Neural cell (in vitro differentiated cells): ENCODE measurements at regions not wholly inside any gene's neighbourhood (a gene's known extent, or its start where the extent isn't known, plus 50 kb on each side); places are given as distances from the start of the nearest gene placed in this dataset.

Source experiments
- H2AFZ ChIP-seq: fragments of 200-600, 300-800 bp; sonication (generic), shearing (Covaris generic); 2 replicates; pipeline ENCODE4 v1.6.0; 2014; ENCODE audit warnings: low read depth, mild to moderate bottlenecking, antibody characterized with exemption, low read length, moderate library complexity
- H3F3A ChIP-seq: fragments of 200-600 bp; shearing (Covaris generic); 2 replicates; pipeline ENCODE4 v1.6.1; 2016; ENCODE audit warnings: mild to moderate bottlenecking, moderate library complexity, mixed read lengths, antibody characterized with exemption, low read length; ENCODE audit not compliant: insufficient read depth, poor library complexity, severe bottlenecking
- H3K27ac ChIP-seq: fragments of 200-600, 300-800 bp; sonication (generic), shearing (Covaris generic); 2 replicates; pipeline ENCODE4 v1.5.1; 2014; ENCODE audit warnings: mild to moderate bottlenecking, low read length, moderate library complexity
- H3K27me3 ChIP-seq: fragments of 300-800, 200-600 bp; sonication (generic), shearing (Covaris generic); 2 replicates; pipeline ENCODE4 v1.6.0; 2014; ENCODE audit warnings: mild to moderate bottlenecking, low read depth, low read length, moderate library complexity; ENCODE audit not compliant: insufficient read depth
- H3K36me3 ChIP-seq: fragments of 300-800, 200-600 bp; sonication (generic), shearing (Covaris generic); 2 replicates; pipeline ENCODE4 v1.5.1; 2014; ENCODE audit warnings: mild to moderate bottlenecking, antibody characterized with exemption, low read length, moderate library complexity; ENCODE audit not compliant: insufficient read depth
- H3K4me2 ChIP-seq: fragments of 300-800, 200-600 bp; sonication (generic), shearing (Covaris generic); 2 replicates; pipeline ENCODE4 v1.6.0; 2014; ENCODE audit warnings: mild to moderate bottlenecking, low read length
- H3K4me3 ChIP-seq: fragments of 300-800, 200-600 bp; sonication (generic), shearing (Covaris generic); 2 replicates; pipeline ENCODE4 v1.5.1; 2014; ENCODE audit warnings: mild to moderate bottlenecking, low read length, moderate library complexity
- H3K79me2 ChIP-seq: fragments of 200-600 bp; shearing (Covaris generic); replicated peaks from 2 replicates; pipeline ENCODE4 v1.6.0; 2014; ENCODE audit warnings: mild to moderate bottlenecking, low read length, moderate library complexity; ENCODE audit not compliant: insufficient read depth
- H3K9ac ChIP-seq: fragments of 300-800, 200-600 bp; sonication (generic), shearing (Covaris generic); 2 replicates; pipeline ENCODE4 v1.6.1; 2016; ENCODE audit warnings: mild to moderate bottlenecking, low read length, mixed read lengths
- H3K9me2 ChIP-seq: fragments of 200-600 bp; shearing (Covaris generic); 2 replicates; pipeline ENCODE4 v1.6.1; 2016; ENCODE audit warnings: mild to moderate bottlenecking, low read length, mixed read lengths; ENCODE audit not compliant: insufficient read depth
- H3K9me3 ChIP-seq: fragments of 200-600, 300-800 bp; sonication (generic), shearing (Covaris generic); 2 replicates; pipeline ENCODE4 v1.6.1; 2016; ENCODE audit warnings: mild to moderate bottlenecking, mixed run types, low read length, moderate library complexity, mixed read lengths
- H4K20me1 ChIP-seq: fragments of 200-600 bp; shearing (Covaris generic); 2 replicates; pipeline ENCODE4 v1.6.1; 2016; ENCODE audit warnings: mild to moderate bottlenecking, mixed run types; ENCODE audit not compliant: insufficient read depth
- EP300 ChIP-seq: fragments of 450-650 bp; conservative IDR thresholded peaks from 2 replicates; pipeline ENCODE4 v1.6.1; 2014; ENCODE audit warnings: antibody characterized with exemption, mild to moderate bottlenecking, moderate library complexity; ENCODE audit not compliant: poor library complexity, severe bottlenecking
- EZH2 ChIP-seq: fragments of 200-600, 300-800 bp; shearing (Covaris generic), sonication (generic); IDR thresholded peaks from 2 replicates; pipeline ENCODE4 v1.6.1; 2014; ENCODE audit warnings: antibody characterized with exemption, low read length, borderline replicate concordance, mild to moderate bottlenecking; ENCODE audit not compliant: insufficient read depth, poor library complexity, severe bottlenecking
- MXI1 ChIP-seq: fragments of 450-650 bp; conservative IDR thresholded peaks from 2 replicates; pipeline ENCODE4 v1.6.1; 2014; ENCODE audit warnings: antibody characterized with exemption, mild to moderate bottlenecking; ENCODE audit not compliant: poor library complexity, severe bottlenecking
- POLR2AphosphoS5 ChIP-seq: IDR thresholded peaks from 2 replicates; pipeline ENCODE4 v1.6.1; 2012
- RAD21 ChIP-seq: fragments of 450-650 bp; conservative IDR thresholded peaks from 2 replicates; pipeline ENCODE4 v1.6.1; 2014; ENCODE audit warnings: antibody characterized with exemption, mild to moderate bottlenecking, moderate library complexity
- REST ChIP-seq: IDR thresholded peaks from 2 replicates; pipeline ENCODE4 v1.6.1; 2012; ENCODE audit warnings: borderline replicate concordance
- SMC3 ChIP-seq: fragments of 450-650 bp; conservative IDR thresholded peaks from 2 replicates; pipeline ENCODE4 v1.6.1; 2014; ENCODE audit warnings: antibody characterized with exemption, mild to moderate bottlenecking, moderate library complexity; ENCODE audit not compliant: poor library complexity
- TAF1 ChIP-seq: IDR thresholded peaks from 2 replicates; pipeline ENCODE4 v1.6.1; 2012; ENCODE audit warnings: low read depth
- TF ChIP-seq, protein P1 (sequence below): fragments of 450-650 bp; IDR thresholded peaks from 2 replicates; pipeline ENCODE4 v1.5.1; 2014; ENCODE audit warnings: antibody characterized with exemption, mild to moderate bottlenecking, moderate library complexity; ENCODE audit not compliant: poor library complexity, severe bottlenecking

GRCh38 chr1:217012659-217013058, 289.4 kb upstream of the ESRRG start:
- H3F3A ChIP-seq = no peaks in the 10 kb centered on the region
- no peak overlapping the region for H3K27ac ChIP-seq
- H2AFZ ChIP-seq = no peak overlapping the region
- no peak overlapping the region for H3K4me2 ChIP-seq
- no peaks in the 10 kb centered on the region for H3K79me2 ChIP-seq
- no peaks in the 10 kb centered on the region for H3K27me3 ChIP-seq
- H3K9me2 ChIP-seq = no peaks in the 10 kb centered on the region
- no peak overlapping the region for H3K4me3 ChIP-seq
- H4K20me1 ChIP-seq = no peaks in the 10 kb centered on the region
- H3K9me3 ChIP-seq = no peaks in the 10 kb centered on the region
- TF ChIP-seq EP300 = no peak
- H3K36me3 ChIP-seq = no peaks in the 10 kb centered on the region
- no peak overlapping the region for H3K9ac ChIP-seq

DNA sequence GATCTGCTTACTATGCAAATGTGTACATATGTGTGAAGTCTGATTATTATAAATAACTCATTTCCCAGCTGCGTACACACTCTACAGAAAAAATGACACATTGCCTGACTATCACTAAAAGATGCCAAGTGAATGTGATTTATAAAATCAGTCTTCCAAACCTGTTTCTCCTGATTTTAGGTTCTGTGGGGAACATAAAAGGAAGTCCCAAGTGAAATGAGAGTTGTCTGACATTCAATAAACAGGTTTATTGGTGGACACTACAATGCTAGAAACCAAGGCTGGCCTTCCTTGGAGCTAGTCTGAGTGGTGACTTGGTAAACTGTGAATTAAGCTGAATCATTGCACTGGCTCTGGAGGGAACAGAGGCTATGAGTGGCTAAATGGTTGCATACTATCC, 287.9 kb upstream of the ESRRG start:
- Histone ChIP-seq H3K27ac (no peak overlapping the region), H3F3A (no peaks in the 10 kb centered on the region), H3K36me3 (no peaks in the 10 kb centered on the region), H3K4me3 (no peak overlapping the region), H3K9me3 (no peaks in the 10 kb centered on the region), H2AFZ (no peak overlapping the region), H3K9ac (no peak overlapping the region), H3K27me3 (no peaks in the 10 kb centered on the region), H3K9me2 (no peaks in the 10 kb centered on the region), H3K4me2 (no peak overlapping the region), H3K79me2 (no peaks in the 10 kb centered on the region), H4K20me1 (no peaks in the 10 kb centered on the region)
- TF ChIP-seq POLR2AphosphoS5 (no peak), EZH2 (no peak), MXI1 (no peak), SMC3 (no peak), RAD21 (no peak), REST (no peak), TAF1 (no peak), EP300 (no peak)
- TF ChIP-seq, protein P1, sequence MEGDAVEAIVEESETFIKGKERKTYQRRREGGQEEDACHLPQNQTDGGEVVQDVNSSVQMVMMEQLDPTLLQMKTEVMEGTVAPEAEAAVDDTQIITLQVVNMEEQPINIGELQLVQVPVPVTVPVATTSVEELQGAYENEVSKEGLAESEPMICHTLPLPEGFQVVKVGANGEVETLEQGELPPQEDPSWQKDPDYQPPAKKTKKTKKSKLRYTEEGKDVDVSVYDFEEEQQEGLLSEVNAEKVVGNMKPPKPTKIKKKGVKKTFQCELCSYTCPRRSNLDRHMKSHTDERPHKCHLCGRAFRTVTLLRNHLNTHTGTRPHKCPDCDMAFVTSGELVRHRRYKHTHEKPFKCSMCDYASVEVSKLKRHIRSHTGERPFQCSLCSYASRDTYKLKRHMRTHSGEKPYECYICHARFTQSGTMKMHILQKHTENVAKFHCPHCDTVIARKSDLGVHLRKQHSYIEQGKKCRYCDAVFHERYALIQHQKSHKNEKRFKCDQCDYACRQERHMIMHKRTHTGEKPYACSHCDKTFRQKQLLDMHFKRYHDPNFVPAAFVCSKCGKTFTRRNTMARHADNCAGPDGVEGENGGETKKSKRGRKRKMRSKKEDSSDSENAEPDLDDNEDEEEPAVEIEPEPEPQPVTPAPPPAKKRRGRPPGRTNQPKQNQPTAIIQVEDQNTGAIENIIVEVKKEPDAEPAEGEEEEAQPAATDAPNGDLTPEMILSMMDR = no peak

- no peak overlapping the region for H3K4me2 ChIP-seq
- H2AFZ ChIP-seq = no peak overlapping the region
- no peaks in the 10 kb centered on the region for H4K20me1 ChIP-seq
- H3K9ac ChIP-seq = no peak overlapping the region
- TF ChIP-seq SMC3 = no peak
- TF ChIP-seq POLR2AphosphoS5 = no peak
- no peak for TF ChIP-seq RAD21
- TF ChIP-seq, protein P1 = no peak
- TF ChIP-seq EP300 = peak; percentile 33
- no peaks in the 10 kb centered on the region for H3K27me3 ChIP-seq
- H3K9me3 ChIP-seq = no peaks in the 10 kb centered on the region
- H3K27ac ChIP-seq = no peak overlapping the region
- no peak overlapping the region for H3K4me3 ChIP-seq
- H3F3A ChIP-seq = no peaks in the 10 kb centered on the region
- no peaks in the 10 kb centered on the region for H3K9me2 ChIP-seq
- H3K36me3 ChIP-seq = no peaks in the 10 kb centered on the region
- H3K79me2 ChIP-seq = no peaks in the 10 kb centered on the region
Observed at GRCh38 chr1:217010253-217010652, 287.0 kb upstream of the ESRRG start.
